Gastrocnemius medialis (tissue), 4 donors: ENCODE measurements at regions not wholly inside any gene's neighbourhood (a gene's known extent, or its start where the extent isn't known, plus 50 kb on each side); places are given as distances from the start of the nearest gene placed in this dataset.

Experiments used
- ATAC-seq, 2 donors: fragments of 150-250 bp; one replicate each; pipeline ENCODE4 v1.9.1; 2016
- DNase-seq, 2 donors: peaks; one replicate each; pipeline ENCODE4 v3.0.0-alpha.2; 2019
- H3K27ac ChIP-seq, 4 donors: fragments of 200-600 bp; sonication (generic); 1 replicate in 1 of 4; 2 replicates in 3 of 4; pipeline ENCODE4 v1.5.1; 2016 to 2018; ENCODE audit warnings: mild to moderate bottlenecking in 2 of 4, moderate library complexity in 1 of 4
- H3K27me3 ChIP-seq, 3 donors: fragments of 200-600 bp; sonication (generic) in 2 of 3; 1 replicate in 1 of 3; 2 replicates in 2 of 3; pipeline versions ENCODE4 v1.5.1 to v1.6.0; 2016 to 2019; ENCODE audit warnings: mild to moderate bottlenecking in 1 of 3, moderate library complexity in 1 of 3
- H3K36me3 ChIP-seq, 2 donors: fragments of 200-600 bp; sonication (generic) in 1 of 2; one replicate each; pipeline ENCODE4 v1.5.1; 2017 to 2018
- H3K4me1 ChIP-seq, 2 donors: fragments of 200-600 bp; sonication (generic) in 1 of 2; one replicate each; pipeline ENCODE4 v1.5.1; 2016 to 2017; ENCODE audit warnings: mild to moderate bottlenecking in 2 of 2
- H3K4me3 ChIP-seq, 4 donors: fragments of 200-600 bp; sonication (generic) in 3 of 4; 1 replicate in 1 of 4; 2 replicates in 3 of 4; pipeline ENCODE4 v1.5.1; 2016 to 2019; ENCODE audit warnings: mild to moderate bottlenecking in 2 of 4
- H3K9me3 ChIP-seq, 3 donors: fragments of 200-600 bp; sonication (generic) in 2 of 3; 1 replicate in 1 of 3; 2 replicates in 2 of 3; pipeline ENCODE4 v1.5.1; 2016 to 2019
- POLR2A ChIP-seq, 2 donors: fragments of 450-650 bp; IDR thresholded peaks; one replicate each; pipeline ENCODE4 v1.6.1; 2017; ENCODE audit warnings: antibody characterized with exemption in 2 of 2, mild to moderate bottlenecking in 2 of 2, moderate library complexity in 2 of 2
- in situ Hi-C, 4 donors: fragments of 200-750 bp; cut with MboI; loops; one replicate each; pipeline versions ENCODE4 v1.15.0 to v1.8.0; 2017; ENCODE audit warnings: low sequenced_read_pairs in 4 of 4
- intact Hi-C: fragments of 100-400 bp; cut with DNase I; formaldehyde crosslinking; loops from one replicate; pipeline ENCODE4 v1.15.1; 2023; ENCODE audit warnings: low total_unique reads
- TF ChIP-seq, protein P1 (sequence below), 5 experiments: fragments of 450-650 bp in 3 of 5; fragments of 200-600 bp in 2 of 5; sonication (generic) in 2 of 5; IDR thresholded peaks in 4 of 5; conservative IDR thresholded peaks in 1 of 5; 1 replicate in 4 of 5; 2 replicates in 1 of 5; pipeline ENCODE4 v1.5.1; 2016 to 2019; ENCODE audit warnings: antibody characterized with exemption in 5 of 5, mild to moderate bottlenecking in 3 of 5, moderate library complexity in 3 of 5

DNA sequence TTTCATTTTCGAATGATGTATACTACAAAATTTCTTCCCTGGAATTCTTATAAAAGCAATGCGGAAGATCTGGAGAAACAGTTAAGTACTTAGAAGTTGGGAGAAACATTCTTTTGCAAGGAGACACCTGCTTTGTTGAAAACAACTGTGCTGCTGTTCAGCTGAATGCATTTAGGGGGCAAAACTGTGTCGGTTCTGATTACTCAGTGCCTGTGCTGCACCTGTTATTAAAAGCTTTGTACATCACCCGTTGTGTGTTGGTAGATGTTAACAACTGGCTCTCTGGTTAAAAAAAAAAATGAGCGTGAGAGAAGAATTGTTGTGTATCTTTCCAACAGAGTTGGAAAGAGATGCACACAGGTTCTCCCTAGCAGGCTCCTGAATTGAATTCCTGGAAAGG lies 184.1 kb upstream of the HHIP start:
- Histone ChIP-seq H3K36me3 (no peaks in the 10 kb centered on the region), H3K4me3 (no peak overlapping the region), H3K27ac (no peak overlapping the region), H3K4me1 (no peaks in the 10 kb centered on the region), H3K9me3 (no peaks in the 10 kb centered on the region), H3K27me3 (no peaks in the 10 kb centered on the region)
- in situ Hi-C loops (no loop called here), intact Hi-C loops (no loop called here)
- ATAC-seq (no peak), DNase-seq (no peak)
- no peak for TF ChIP-seq POLR2A (IDR thresholded peaks at IDR 0.05)
- TF ChIP-seq, protein P1, sequence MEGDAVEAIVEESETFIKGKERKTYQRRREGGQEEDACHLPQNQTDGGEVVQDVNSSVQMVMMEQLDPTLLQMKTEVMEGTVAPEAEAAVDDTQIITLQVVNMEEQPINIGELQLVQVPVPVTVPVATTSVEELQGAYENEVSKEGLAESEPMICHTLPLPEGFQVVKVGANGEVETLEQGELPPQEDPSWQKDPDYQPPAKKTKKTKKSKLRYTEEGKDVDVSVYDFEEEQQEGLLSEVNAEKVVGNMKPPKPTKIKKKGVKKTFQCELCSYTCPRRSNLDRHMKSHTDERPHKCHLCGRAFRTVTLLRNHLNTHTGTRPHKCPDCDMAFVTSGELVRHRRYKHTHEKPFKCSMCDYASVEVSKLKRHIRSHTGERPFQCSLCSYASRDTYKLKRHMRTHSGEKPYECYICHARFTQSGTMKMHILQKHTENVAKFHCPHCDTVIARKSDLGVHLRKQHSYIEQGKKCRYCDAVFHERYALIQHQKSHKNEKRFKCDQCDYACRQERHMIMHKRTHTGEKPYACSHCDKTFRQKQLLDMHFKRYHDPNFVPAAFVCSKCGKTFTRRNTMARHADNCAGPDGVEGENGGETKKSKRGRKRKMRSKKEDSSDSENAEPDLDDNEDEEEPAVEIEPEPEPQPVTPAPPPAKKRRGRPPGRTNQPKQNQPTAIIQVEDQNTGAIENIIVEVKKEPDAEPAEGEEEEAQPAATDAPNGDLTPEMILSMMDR (IDR thresholded peaks at IDR 0.05 in 4 of 5, conservative IDR thresholded peaks at IDR 0.05 in 1 of 5), result no peak

DNA sequence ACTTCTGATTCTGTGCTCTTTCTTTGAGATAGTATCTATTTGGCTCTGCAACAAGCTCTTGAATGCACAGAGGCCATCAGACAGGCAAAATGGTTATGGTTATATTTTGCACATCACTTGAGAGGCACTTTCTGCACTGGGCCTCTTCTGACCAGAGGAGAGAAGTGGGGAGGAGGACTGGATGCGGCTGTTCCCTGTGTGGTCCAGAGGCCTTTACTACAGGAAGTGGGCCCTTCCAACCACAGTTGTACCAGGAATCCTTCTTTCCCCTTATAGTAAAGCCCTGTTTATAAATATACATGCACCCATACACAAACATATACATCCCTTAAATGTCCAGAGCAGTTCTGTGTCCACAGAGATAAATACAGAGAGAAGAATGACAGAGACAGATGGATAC lies 182.7 kb upstream of the HHIP start:
- Histone ChIP-seq H3K9me3 (no peaks in the 10 kb centered on the region), H3K36me3 (no peaks in the 10 kb centered on the region), H3K27me3 (no peaks in the 10 kb centered on the region), H3K27ac (no peak overlapping the region), H3K4me3 (no peak overlapping the region), H3K4me1 (no peaks in the 10 kb centered on the region)
- DNase-seq (no peak), ATAC-seq (no peak)
- in situ Hi-C loops, result no loop called here
- TF ChIP-seq POLR2A (IDR thresholded peaks at IDR 0.05), result no peak
- TF ChIP-seq, protein P1 (IDR thresholded peaks at IDR 0.05 in 4 of 5, conservative IDR thresholded peaks at IDR 0.05 in 1 of 5), result no peak
- intact Hi-C loops, result no loop called here

DNA sequence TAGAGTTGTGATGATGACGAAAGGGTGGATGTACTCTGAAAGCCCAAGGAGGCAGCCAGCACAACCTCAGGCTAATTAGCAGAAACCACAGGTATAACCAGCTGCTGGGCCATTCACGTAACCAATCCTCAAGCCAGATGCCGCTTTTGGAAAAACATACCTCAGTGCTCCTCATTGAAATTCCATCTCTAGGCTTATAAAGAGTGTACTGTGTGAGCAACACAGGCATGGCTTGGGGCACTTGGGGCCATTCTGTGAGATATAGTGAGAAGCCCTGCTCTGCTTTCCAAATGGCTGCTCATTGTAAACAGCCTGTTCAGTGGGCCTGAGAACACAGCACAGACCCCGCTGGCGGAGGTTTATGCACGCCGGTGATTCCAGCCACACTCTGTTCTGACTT lies 182.1 kb upstream of the HHIP start:
- ATAC-seq, result no peak
- Histone ChIP-seq H3K4me1 (no peaks in the 10 kb centered on the region), H3K36me3 (no peaks in the 10 kb centered on the region), H3K9me3 (no peaks in the 10 kb centered on the region), H3K4me3 (no peak overlapping the region), H3K27ac (no peak overlapping the region), H3K27me3 (no peaks in the 10 kb centered on the region)
- TF ChIP-seq, protein P1 (IDR thresholded peaks at IDR 0.05 in 4 of 5, conservative IDR thresholded peaks at IDR 0.05 in 1 of 5), result no peak
- no peak for TF ChIP-seq POLR2A (IDR thresholded peaks at IDR 0.05)
- intact Hi-C loops (no loop called here), in situ Hi-C loops (no loop called here)
- no peak for DNase-seq

DNA sequence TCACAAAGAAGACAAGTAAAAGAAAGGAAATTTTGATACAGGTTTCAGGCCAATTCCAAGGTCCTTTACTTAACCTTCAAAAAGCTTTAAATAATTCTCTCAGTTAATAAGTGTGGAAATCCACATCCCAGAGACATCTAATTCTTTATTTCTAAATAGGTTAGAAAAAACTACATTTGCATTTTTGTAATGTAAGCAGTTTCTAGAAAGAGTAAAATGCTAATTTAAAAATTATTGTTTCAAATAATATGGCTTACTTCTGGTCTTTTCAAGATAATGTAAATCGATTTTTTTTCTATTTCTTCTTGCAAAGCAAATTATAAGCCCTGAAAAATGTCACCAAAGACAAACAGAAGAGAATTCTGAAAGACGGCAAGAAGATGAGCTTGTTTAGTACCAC lies 180.4 kb upstream of the HHIP start:
- ATAC-seq (no peak), DNase-seq (no peak)
- H3K9me3 ChIP-seq, result no peaks in the 10 kb centered on the region
- in situ Hi-C loops, result no loop called here
- H3K27ac ChIP-seq, result no peak overlapping the region
- no peaks in the 10 kb centered on the region for H3K27me3 ChIP-seq
- no peak for TF ChIP-seq POLR2A (IDR thresholded peaks at IDR 0.05)
- TF ChIP-seq, protein P1 (IDR thresholded peaks at IDR 0.05 in 4 of 5, conservative IDR thresholded peaks at IDR 0.05 in 1 of 5), result no peak
- H3K36me3 ChIP-seq, result no peaks in the 10 kb centered on the region
- H3K4me3 ChIP-seq, result no peak overlapping the region
- intact Hi-C loops, result no loop called here
- no peaks in the 10 kb centered on the region for H3K4me1 ChIP-seq

DNA sequence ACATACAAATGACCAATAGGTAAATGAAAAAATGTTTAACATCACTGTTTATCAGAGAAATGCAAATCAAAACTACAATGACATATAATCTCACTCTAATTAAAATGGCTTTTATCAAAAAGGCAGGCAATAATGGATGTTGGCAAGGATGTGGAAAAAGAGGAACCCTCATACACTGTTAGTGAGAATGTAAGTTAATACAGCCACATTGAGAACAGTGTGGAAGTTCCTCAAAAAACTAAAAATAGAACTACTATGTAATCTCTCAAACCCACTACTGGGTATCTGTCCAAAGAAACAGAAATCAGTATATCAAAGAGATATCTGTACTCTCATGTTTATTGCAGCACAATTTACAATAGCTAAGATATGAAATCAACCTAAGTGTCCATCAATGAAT lies 165.9 kb upstream of the HHIP start:
- no peak for DNase-seq

More for the DNA sequence above, 165.9 kb upstream of the HHIP start:
- no peaks in the 10 kb centered on the region for H3K36me3 ChIP-seq
- no peak overlapping the region for H3K4me3 ChIP-seq
- H3K4me1 ChIP-seq, result no peaks in the 10 kb centered on the region
- intact Hi-C loops, result no loop called here
- no peak overlapping the region for H3K27ac ChIP-seq
- in situ Hi-C loops, result no loop called here
- TF ChIP-seq, protein P1 (IDR thresholded peaks at IDR 0.05 in 4 of 5, conservative IDR thresholded peaks at IDR 0.05 in 1 of 5), result no peak
- no peak for TF ChIP-seq POLR2A (IDR thresholded peaks at IDR 0.05)
- H3K9me3 ChIP-seq, result peaks cover 0 to 4% (median 0%) of the 10 kb centered on the region in 3 donors
- no peaks in the 10 kb centered on the region for H3K27me3 ChIP-seq
- no peak for ATAC-seq
